HepG2 (cell line): ENCODE measurements at regions not wholly inside any gene's neighbourhood (a gene's known extent, or its start where the extent isn't known, plus 50 kb on each side); places are given as distances from the start of the nearest gene placed in this dataset.

Source experiments
- ATAC-seq: fragments of 200-7000 bp; cut with Tn5 transposase; 3 replicates; pipeline ENCODE4 v1.9.1; 2020; ENCODE audit warnings: mild to moderate bottlenecking, moderate library complexity
- BruUV-seq: library from RNA; stranded (reverse); fragments of 400-500 nt; replicated peaks from 2 replicates; lab custom pipeline; 2021; lab: Mats Ljungman, UMichigan
- CTCF ChIA-PET: fragments of 300-600 bp; formaldehyde crosslinking; extraction: SDS; loops from one replicate; lab custom pipeline; 2021; ENCODE audit warnings: low total read pairs, inconsistent platforms, low intra/inter-chr PET ratio; lab: Yijun Ruan, JAX
- POLR2A ChIA-PET: fragments of 350-600 bp; sonication (Branson Sonifier 250); formaldehyde crosslinking; loops from one replicate; lab custom pipeline; 2020; ENCODE audit warnings: antibody characterized with exemption, inconsistent platforms; lab: Yijun Ruan, JAX
- DNase-seq: peaks from one replicate; pipeline ENCODE4 v3.0.0-alpha.2; 2015; ENCODE audit warnings: low spot score
- FAIRE-seq: peaks from 3 replicates; lab custom pipeline; 2011; peaks lifted over from hg19 to GRCh38; lab: Jason Lieb, UNC
- H2AFZ ChIP-seq: one replicate; pipeline ENCODE4 v1.6.1; 2011; ENCODE audit warnings: low read length, inconsistent platforms
- H3K27ac ChIP-seq: fragments of 300-600 bp; 3 replicates; pipeline ENCODE4 v1.8.0; 2011; ENCODE audit warnings: mixed run types, mild to moderate bottlenecking, mixed read lengths, low read length, inconsistent platforms; ENCODE audit not compliant: insufficient read depth; ENCODE audit errors: extremely low read length
- H3K27me3 ChIP-seq, 2 experiments: fragments of 200-600 bp in 1 of 2; 2 replicates in 1 of 2; 3 replicates in 1 of 2; pipeline versions ENCODE4 v1.6.0 to v1.8.0; 2011; ENCODE audit warnings: low read length in 2 of 2, mild to moderate bottlenecking in 2 of 2, moderate library complexity in 2 of 2, inconsistent platforms in 1 of 2; ENCODE audit not compliant: insufficient read depth in 2 of 2, control insufficient read depth in 1 of 2
- H3K36me3 ChIP-seq, 2 experiments: fragments of 200-600 bp in 1 of 2; replicated peaks in 1 of 2; 2 replicates in 1 of 2; 3 replicates in 1 of 2; pipeline versions ENCODE4 v1.5.1 to v1.8.0; 2011; ENCODE audit warnings: low read length in 2 of 2, inconsistent platforms in 1 of 2; ENCODE audit not compliant: insufficient read depth in 2 of 2, control insufficient read depth in 1 of 2
- H3K4me1 ChIP-seq: 2 replicates; pipeline ENCODE4 v1.5.1; 2012; ENCODE audit warnings: low read length, inconsistent platforms; ENCODE audit not compliant: insufficient read depth
- H3K4me2 ChIP-seq: 2 replicates; pipeline ENCODE4 v1.6.0; 2011; ENCODE audit warnings: low read depth, low read length, inconsistent platforms
- H3K4me3 ChIP-seq, 3 experiments: fragments of 200-600 bp in 1 of 3; sonication (generic), shearing (Covaris generic) in 1 of 3; replicated peaks in 1 of 3; 2 replicates each; pipeline ENCODE4 v1.5.1; 2011 to 2016; ENCODE audit warnings: low read length in 3 of 3, inconsistent platforms in 2 of 3, low read depth in 2 of 3, mild to moderate bottlenecking in 2 of 3, control low read depth in 1 of 3, mixed read lengths in 1 of 3; ENCODE audit not compliant: insufficient read depth in 1 of 3
- H3K79me2 ChIP-seq: one replicate; pipeline ENCODE4 v1.6.1; 2011; ENCODE audit warnings: low read length, inconsistent platforms; ENCODE audit not compliant: insufficient read depth
- H3K9ac ChIP-seq: 2 replicates; pipeline ENCODE4 v1.6.0; 2011; ENCODE audit warnings: mild to moderate bottlenecking, low read depth, low read length, inconsistent platforms; ENCODE audit not compliant: insufficient read depth
- H3K9me3 ChIP-seq: 2 replicates; pipeline ENCODE4 v1.5.1; 2012; ENCODE audit warnings: mild to moderate bottlenecking, low read length
- H4K20me1 ChIP-seq: 2 replicates; pipeline ENCODE4 v1.6.0; 2011; ENCODE audit warnings: inconsistent platforms, mild to moderate bottlenecking, low read length, moderate library complexity; ENCODE audit not compliant: insufficient read depth
- CREB1 ChIP-seq, 2 experiments: fragments of 450-650 bp in 1 of 2; IDR thresholded peaks; 2 replicates each; pipeline ENCODE4 v1.6.1; 2016 to 2017; ENCODE audit warnings: control low read depth in 1 of 2, mild to moderate bottlenecking in 1 of 2, missing compliant biosample characterization in 1 of 2, missing genetic modification characterization in 1 of 2
- GZF1 ChIP-seq: sonication (generic); formaldehyde crosslinking; IDR thresholded peaks from 2 replicates; pipeline ENCODE4 v1.5.1; 2020; ENCODE audit warnings: mild to moderate bottlenecking, missing genetic modification reagents
- MED8 ChIP-seq: sonication (generic); formaldehyde crosslinking; IDR thresholded peaks from 2 replicates; pipeline ENCODE4 v1.8.1; 2023; ENCODE audit warnings: mild to moderate bottlenecking, missing genetic modification reagents; ENCODE audit not compliant: insufficient replicate concordance
- RXRB ChIP-seq: IDR thresholded peaks from 2 replicates; pipeline ENCODE4 v1.6.1; 2016; ENCODE audit warnings: borderline replicate concordance, missing genetic modification reagents, missing compliant biosample characterization
- TFDP1 ChIP-seq: IDR thresholded peaks from 2 replicates; pipeline ENCODE4 v1.6.1; 2016; ENCODE audit warnings: missing compliant biosample characterization, missing genetic modification reagents, borderline replicate concordance
- ZBTB14 ChIP-seq: sonication (generic); formaldehyde crosslinking; IDR thresholded peaks from 2 replicates; pipeline ENCODE4 v1.4.0; 2020; ENCODE audit warnings: missing genetic modification reagents
- ZBTB39 ChIP-seq: sonication (generic); formaldehyde crosslinking; IDR thresholded peaks from 2 replicates; pipeline ENCODE4 v1.5.0; 2020; ENCODE audit warnings: missing genetic modification reagents
- ZNF326 ChIP-seq: sonication (generic); formaldehyde crosslinking; IDR thresholded peaks from 2 replicates; pipeline ENCODE4 v1.4.0; 2020; ENCODE audit warnings: missing genetic modification reagents, borderline replicate concordance
- ZNF605 ChIP-seq: sonication (generic); formaldehyde crosslinking; IDR thresholded peaks from 2 replicates; pipeline ENCODE4 v1.8.0; 2022; ENCODE audit warnings: mild to moderate bottlenecking, missing genetic modification reagents
- ZNF660 ChIP-seq: sonication (generic); formaldehyde crosslinking; IDR thresholded peaks from 2 replicates; pipeline ENCODE4 v1.5.1; 2020; ENCODE audit warnings: mild to moderate bottlenecking, low read depth, missing genetic modification reagents, borderline replicate concordance
- WGBS: methylation state at CpG from one replicate; pipeline ENCODE4 v1.1.6; 2017; ENCODE audit warnings: low lambda C conversion rate; 5-methylcytosine and 5-hydroxymethylcytosine counted together
- in situ Hi-C: cut with HindIII; loops from 2 replicates; pipeline ENCODE4 v1.10.0; 2017; ENCODE audit warnings: low pct_unique_long_range_greater_than_20kb; ENCODE audit not compliant: extremely low pct_ligation_motif_present
- intact Hi-C: fragments of 100-400 bp; cut with micrococcal nuclease; formaldehyde crosslinking; loops from one replicate; pipeline ENCODE4 v1.10.0; 2022; ENCODE audit not compliant: unreplicated experiment

- no peak for TF ChIP-seq ZBTB14 (CRISPR knock-in tag)
- TF ChIP-seq ZNF326 (CRISPR knock-in tag) = no peak
Measured at GRCh38 chr2:148586522-148587128, 57.9 kb upstream of the EPC2 start (continued).

GRCh38 chr2:148590612-148591011 is 53.9 kb upstream of the EPC2 start:
- ChIA-PET POLR2A (no interaction called here), CTCF (no interaction called here)
- Histone ChIP-seq H3K9ac (no peak overlapping the region), H3K36me3 (no peaks in the 10 kb centered on the region), H3K4me2 (no peak overlapping the region), H4K20me1 (no peaks in the 10 kb centered on the region), H3K27ac (no peak overlapping the region), H3K27me3 (peaks cover 0 to 29% of the 10 kb centered on the region in 2 experiments; a peak in 4 of 5 replicates), H3K9me3 (no peaks in the 10 kb centered on the region), H2AFZ (no peak overlapping the region), H3K4me1 (no peaks in the 10 kb centered on the region), H3K4me3 (no peak overlapping the region), H3K79me2 (no peaks in the 10 kb centered on the region)
- intact Hi-C loops (no loop called here), in situ Hi-C loops (no loop called here)
- BruUV-seq = no TSS peak
- no peak for FAIRE-seq
- DNase-seq = no peak
- no peak for TF ChIP-seq MED8 (CRISPR knock-in tag)
- TF ChIP-seq RXRB (CRISPR knock-in tag) = no peak
- no peak for TF ChIP-seq TFDP1 (CRISPR knock-in tag)
- no peak for TF ChIP-seq ZBTB39 (CRISPR knock-in tag)
- TF ChIP-seq ZNF605 (CRISPR knock-in tag) = no peak
- TF ChIP-seq ZNF660 = no peak
- TF ChIP-seq CREB1 (IDR thresholded peaks at IDR 0.05) = no peak
- no peak for TF ChIP-seq CREB1 (CRISPR knock-in tag; IDR thresholded peaks at IDR 0.05)
- TF ChIP-seq GZF1 (CRISPR knock-in tag) = no peak
- no peak for ATAC-seq
- 5% methylated on average over 2 of the region's 2 CpGs for WGBS
